Neural progenitor cell (in vitro differentiated cells): ENCODE measurements at regions not wholly inside any gene's neighbourhood (a gene's known extent, or its start where the extent isn't known, plus 50 kb on each side); places are given as distances from the start of the nearest gene placed in this dataset.
"Not testable (repeated sequence)": the region's sequence is repeated elsewhere in the genome, so short reads cannot be mapped to it uniquely, and the experiment has no call there.

ENCODE experiments used
- DNase-seq: peaks from one replicate; pipeline ENCODE4 v3.0.0-alpha.2; 2016; ENCODE audit warnings: low spot score
- H2AFZ ChIP-seq: fragments of 200-600 bp; sonication (generic); replicated peaks from 2 replicates; pipeline ENCODE4 v1.6.1; 2016; ENCODE audit warnings: antibody characterized with exemption
- H3F3A ChIP-seq: fragments of 200-600 bp; sonication (generic); 2 replicates; pipeline ENCODE4 v1.6.1; 2016; ENCODE audit warnings: antibody characterized with exemption, low read depth
- H3K27ac ChIP-seq: fragments of 200-600 bp; sonication (generic); 2 replicates; pipeline ENCODE4 v1.5.1; 2016; ENCODE audit warnings: mild to moderate bottlenecking
- H3K27me3 ChIP-seq: fragments of 200-600 bp; sonication (generic); 2 replicates; pipeline ENCODE4 v1.6.1; 2016; ENCODE audit warnings: mild to moderate bottlenecking, moderate library complexity
- H3K36me3 ChIP-seq: fragments of 200-600 bp; sonication (generic); 2 replicates; pipeline ENCODE4 v1.5.1; 2016
- H3K4me1 ChIP-seq: fragments of 200-600 bp; sonication (generic); 2 replicates; pipeline ENCODE4 v1.6.1; 2016; ENCODE audit warnings: mixed run types
- H3K4me2 ChIP-seq: fragments of 200-600 bp; sonication (generic); 2 replicates; pipeline ENCODE4 v1.6.1; 2016
- H3K4me3 ChIP-seq: fragments of 200-600 bp; sonication (generic); 2 replicates; pipeline ENCODE4 v1.5.1; 2016
- H3K79me2 ChIP-seq: fragments of 200-600 bp; sonication (generic); 2 replicates; pipeline ENCODE4 v1.6.1; 2016; ENCODE audit warnings: low read depth
- H3K9ac ChIP-seq: fragments of 200-600 bp; sonication (generic); 2 replicates; pipeline ENCODE4 v1.6.1; 2016
- H3K9me3 ChIP-seq: fragments of 200-600 bp; sonication (generic); 2 replicates; pipeline ENCODE4 v1.5.1; 2016; ENCODE audit warnings: low read depth
- H4K20me1 ChIP-seq: fragments of 200-600 bp; sonication (generic); 2 replicates; pipeline ENCODE4 v1.6.1; 2016; ENCODE audit warnings: low read depth
- H3K27ac Mint-ChIP-seq: 3 replicates; pipeline ENCODE4 v1.8.0; 2021; ENCODE audit warnings: mixed read lengths
- H3K27me3 Mint-ChIP-seq: 2 replicates; pipeline ENCODE4 v1.8.0; 2022; ENCODE audit warnings: low read depth, mild to moderate bottlenecking, inconsistent platforms, moderate library complexity, mixed read lengths; ENCODE audit not compliant: insufficient read depth
- H3K36me3 Mint-ChIP-seq: 3 replicates; pipeline ENCODE4 v1.8.0; 2021; ENCODE audit warnings: mixed read lengths
- H3K4me1 Mint-ChIP-seq: 3 replicates; pipeline ENCODE4 v1.8.0; 2021; ENCODE audit warnings: mixed read lengths
- H3K4me3 Mint-ChIP-seq: 3 replicates; pipeline ENCODE4 v1.8.0; 2021; ENCODE audit warnings: mild to moderate bottlenecking, moderate library complexity, mixed read lengths
- H3K9me3 Mint-ChIP-seq: 3 replicates; pipeline ENCODE4 v1.8.0; 2020; ENCODE audit warnings: mixed read lengths
- CTCF ChIP-seq: fragments of 200-600 bp; sonication (generic); IDR thresholded peaks from 2 replicates; pipeline ENCODE4 v1.5.1; 2017; ENCODE audit warnings: antibody characterized with exemption, mild to moderate bottlenecking
- EZH2 ChIP-seq: fragments of 200-600 bp; sonication (generic); IDR thresholded peaks from 2 replicates; pipeline ENCODE4 v1.6.1; 2017; ENCODE audit warnings: antibody characterized with exemption, mild to moderate bottlenecking, moderate library complexity
- EZH2phosphoT487 ChIP-seq: fragments of 200-600 bp; sonication (generic); IDR thresholded peaks from 2 replicates; pipeline ENCODE4 v1.6.1; 2017; ENCODE audit warnings: antibody characterized with exemption

GRCh38 chr1:185539277-185539943 lies 194.8 kb upstream of the HMCN1 start:
- Mint-ChIP-seq H3K9me3 (peaks cover 6% of the 10 kb centered on the region), H3K36me3 (no peaks in the 10 kb centered on the region), H3K4me3 (no peak overlapping the region), H3K27me3 (peaks cover 9% of the 10 kb centered on the region), H3K27ac (no peak overlapping the region), H3K4me1 (peaks cover 24% of the 10 kb centered on the region)
- H2AFZ ChIP-seq, result no peak overlapping the region
- no peak for TF ChIP-seq EZH2
- TF ChIP-seq CTCF, result no peak
- TF ChIP-seq EZH2phosphoT487, result no peak
- H3K27me3 ChIP-seq, result no peaks in the 10 kb centered on the region
- no peaks in the 10 kb centered on the region for H3F3A ChIP-seq
- no peaks in the 10 kb centered on the region for H3K79me2 ChIP-seq
- no peak overlapping the region for H3K27ac ChIP-seq
- DNase-seq, result no peak
- H3K4me2 ChIP-seq, result no peak overlapping the region
- no peaks in the 10 kb centered on the region for H3K36me3 ChIP-seq
- H3K9me3 ChIP-seq, result no peaks in the 10 kb centered on the region
- no peaks in the 10 kb centered on the region for H4K20me1 ChIP-seq
- no peak overlapping the region for H3K9ac ChIP-seq
- H3K4me1 ChIP-seq, result no peaks in the 10 kb centered on the region
- H3K4me3 ChIP-seq, result no peak overlapping the region

DNA sequence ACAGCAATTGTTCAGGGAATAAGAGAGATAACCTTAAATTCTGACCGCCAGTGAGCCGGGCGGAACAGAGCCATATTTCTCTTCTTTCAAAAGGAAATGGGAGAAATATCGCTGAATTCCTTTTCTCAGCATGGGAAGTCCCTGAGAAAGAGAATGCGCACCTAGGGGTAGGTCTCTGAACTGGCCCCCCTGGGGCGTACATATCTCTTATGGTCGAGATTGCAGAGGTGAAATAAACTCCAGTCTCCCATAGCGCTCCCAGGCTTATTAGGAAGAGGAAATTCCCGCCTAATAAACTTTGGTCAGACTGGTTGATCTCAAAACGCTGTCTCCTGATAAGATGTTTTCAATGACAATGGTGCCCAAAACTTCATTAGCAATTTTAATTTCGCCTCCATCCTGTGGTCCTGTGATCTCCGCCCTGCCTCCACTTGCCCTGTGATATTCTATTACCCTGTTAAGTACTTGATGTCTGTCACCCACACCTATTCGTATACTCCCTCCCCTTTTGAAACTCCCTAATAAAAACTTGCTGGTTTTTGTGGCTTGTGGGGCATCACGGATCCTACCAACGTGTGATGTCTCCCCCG lies 195.8 kb upstream of the HMCN1 start:
- H3K4me1 Mint-ChIP-seq, result peaks cover 24% of the 10 kb centered on the region
- not testable (repeated sequence) for H3K27me3 Mint-ChIP-seq, H3K9me3 ChIP-seq, H3K36me3 Mint-ChIP-seq, H3K9ac ChIP-seq, H2AFZ ChIP-seq, DNase-seq, H3K4me1 ChIP-seq, H3K27me3 ChIP-seq, H3F3A ChIP-seq, H3K36me3 ChIP-seq, H4K20me1 ChIP-seq, H3K4me3 ChIP-seq, H3K27ac Mint-ChIP-seq, H3K4me3 Mint-ChIP-seq, H3K4me2 ChIP-seq, H3K9me3 Mint-ChIP-seq, H3K27ac ChIP-seq, H3K79me2 ChIP-seq

GRCh38 chr1:185537596-185537995 lies 196.6 kb upstream of the HMCN1 start:
- Mint-ChIP-seq H3K9me3 (peaks cover 6% of the 10 kb centered on the region), H3K4me1 (peaks cover 16% of the 10 kb centered on the region), H3K4me3 (no peak overlapping the region), H3K27me3 (peaks cover 7% of the 10 kb centered on the region), H3K36me3 (no peaks in the 10 kb centered on the region), H3K27ac (peak overlapping the region; percentile 42)
- Histone ChIP-seq H3K36me3 (no peaks in the 10 kb centered on the region), H2AFZ (no peak overlapping the region), H3K79me2 (no peaks in the 10 kb centered on the region), H3K9me3 (no peaks in the 10 kb centered on the region), H3K9ac (no peak overlapping the region), H3K4me3 (no peak overlapping the region), H3K4me2 (no peak overlapping the region), H4K20me1 (no peaks in the 10 kb centered on the region), H3K27ac (no peak overlapping the region), H3K4me1 (peaks cover under 1% of the 10 kb centered on the region), H3F3A (no peaks in the 10 kb centered on the region), H3K27me3 (peaks cover 8% of the 10 kb centered on the region)
- DNase-seq, result no peak
- TF ChIP-seq CTCF, result no peak
- TF ChIP-seq EZH2phosphoT487, result no peak

DNA sequence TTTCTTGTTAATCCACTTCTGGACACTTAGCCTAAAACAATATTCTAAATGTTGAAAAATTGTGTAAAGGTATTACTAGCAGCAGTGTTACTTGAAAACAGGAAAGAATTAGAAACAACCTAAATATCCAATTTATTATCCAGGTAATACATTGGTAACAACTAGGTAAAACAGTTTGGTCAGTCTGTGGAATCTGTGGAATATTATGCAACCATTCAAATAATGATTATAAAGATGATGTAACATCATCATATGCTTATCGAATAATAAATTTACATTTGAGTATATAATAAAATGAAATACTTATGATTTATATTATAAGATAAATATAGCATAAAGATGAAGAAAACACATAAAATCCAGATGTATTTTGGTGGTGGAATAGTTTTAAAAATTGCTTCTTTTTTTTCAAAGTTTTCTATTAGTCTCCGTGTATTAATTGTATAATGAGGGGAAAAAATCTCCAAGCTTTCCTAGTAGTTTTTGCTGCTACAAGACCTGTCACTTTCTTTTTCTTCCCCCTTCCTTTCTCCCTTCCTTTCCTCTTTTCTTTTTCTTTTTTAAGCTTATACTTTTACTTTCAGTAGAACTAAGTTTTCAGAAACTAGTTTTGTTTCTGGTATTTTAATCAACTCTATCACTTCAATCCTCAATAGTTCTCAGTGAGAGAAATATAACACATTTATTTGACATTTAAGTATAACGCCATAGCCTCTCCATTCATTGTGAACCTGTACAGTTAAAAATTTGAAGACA lies 197.8 kb upstream of the HMCN1 start:
- H3K4me2 ChIP-seq, result no peak overlapping the region
- H3K4me1 ChIP-seq, result peaks cover 13% of the 10 kb centered on the region
- no peaks in the 10 kb centered on the region for H3K36me3 ChIP-seq
- no peaks in the 10 kb centered on the region for H3K36me3 Mint-ChIP-seq
- no peak overlapping the region for H3K4me3 ChIP-seq
- no peaks in the 10 kb centered on the region for H3K79me2 ChIP-seq
- H3K27me3 ChIP-seq, result peaks cover 14% of the 10 kb centered on the region
- no peak for TF ChIP-seq EZH2phosphoT487
- no peak for TF ChIP-seq EZH2
- no peaks in the 10 kb centered on the region for H4K20me1 ChIP-seq
- DNase-seq, result no peak
- H3K27ac Mint-ChIP-seq, result no peak overlapping the region
- H3K4me3 Mint-ChIP-seq, result no peak overlapping the region
- no peaks in the 10 kb centered on the region for H3F3A ChIP-seq
- H3K9ac ChIP-seq, result no peak overlapping the region
- H3K9me3 ChIP-seq, result no peaks in the 10 kb centered on the region
- H3K27ac ChIP-seq, result no peak overlapping the region
- H3K27me3 Mint-ChIP-seq, result peaks cover 7% of the 10 kb centered on the region
- no peak overlapping the region for H2AFZ ChIP-seq
- peaks cover 6% of the 10 kb centered on the region for H3K9me3 Mint-ChIP-seq
- peaks cover 7% of the 10 kb centered on the region for H3K4me1 Mint-ChIP-seq
